ENCODE measurements at regions not wholly inside any gene's neighbourhood (a gene's known extent, or its start where the extent isn't known, plus 50 kb on each side); places are given as distances from the start of the nearest gene placed in this dataset.

DNA sequence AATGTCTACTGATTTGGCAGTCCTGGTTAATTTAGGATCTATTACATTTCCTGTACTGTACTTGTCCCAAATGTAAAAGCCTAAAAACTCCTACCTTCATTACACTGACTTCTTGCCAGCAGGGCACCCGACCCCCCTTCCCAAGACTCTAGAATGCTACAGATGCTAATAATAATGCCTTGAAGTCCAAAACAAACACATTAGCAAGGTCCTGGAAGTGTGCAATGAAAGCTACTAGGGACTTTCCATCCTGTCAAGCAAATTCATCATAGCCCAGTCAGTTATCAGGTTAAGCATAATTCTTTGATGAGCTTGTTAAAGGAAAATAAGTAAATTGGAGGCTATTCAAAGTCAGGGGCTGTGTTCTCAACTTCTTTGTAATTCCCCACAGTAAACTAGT lies 115.3 kb upstream of the RBBP8 start:
- TF ChIP-seq RFX5 (IDR thresholded peaks at IDR 0.05; ENCODE audit: low read depth, low read length), result no peak
- TF ChIP-seq, protein P1, sequence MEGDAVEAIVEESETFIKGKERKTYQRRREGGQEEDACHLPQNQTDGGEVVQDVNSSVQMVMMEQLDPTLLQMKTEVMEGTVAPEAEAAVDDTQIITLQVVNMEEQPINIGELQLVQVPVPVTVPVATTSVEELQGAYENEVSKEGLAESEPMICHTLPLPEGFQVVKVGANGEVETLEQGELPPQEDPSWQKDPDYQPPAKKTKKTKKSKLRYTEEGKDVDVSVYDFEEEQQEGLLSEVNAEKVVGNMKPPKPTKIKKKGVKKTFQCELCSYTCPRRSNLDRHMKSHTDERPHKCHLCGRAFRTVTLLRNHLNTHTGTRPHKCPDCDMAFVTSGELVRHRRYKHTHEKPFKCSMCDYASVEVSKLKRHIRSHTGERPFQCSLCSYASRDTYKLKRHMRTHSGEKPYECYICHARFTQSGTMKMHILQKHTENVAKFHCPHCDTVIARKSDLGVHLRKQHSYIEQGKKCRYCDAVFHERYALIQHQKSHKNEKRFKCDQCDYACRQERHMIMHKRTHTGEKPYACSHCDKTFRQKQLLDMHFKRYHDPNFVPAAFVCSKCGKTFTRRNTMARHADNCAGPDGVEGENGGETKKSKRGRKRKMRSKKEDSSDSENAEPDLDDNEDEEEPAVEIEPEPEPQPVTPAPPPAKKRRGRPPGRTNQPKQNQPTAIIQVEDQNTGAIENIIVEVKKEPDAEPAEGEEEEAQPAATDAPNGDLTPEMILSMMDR (IDR thresholded peaks at IDR 0.05 in 2 of 3, conservative IDR thresholded peaks at IDR 0.05 in 1 of 3; ENCODE audit: control insufficient read depth in 2 of 3, extremely low read depth in 1 of 3, insufficient read depth in 1 of 3, low read depth in 3 of 3, low read length in 3 of 3), result no peak
- no peak for TF ChIP-seq RAD21 (IDR thresholded peaks at IDR 0.05; ENCODE audit: insufficient read depth, low read depth, low read length)
- TF ChIP-seq, protein P2, sequence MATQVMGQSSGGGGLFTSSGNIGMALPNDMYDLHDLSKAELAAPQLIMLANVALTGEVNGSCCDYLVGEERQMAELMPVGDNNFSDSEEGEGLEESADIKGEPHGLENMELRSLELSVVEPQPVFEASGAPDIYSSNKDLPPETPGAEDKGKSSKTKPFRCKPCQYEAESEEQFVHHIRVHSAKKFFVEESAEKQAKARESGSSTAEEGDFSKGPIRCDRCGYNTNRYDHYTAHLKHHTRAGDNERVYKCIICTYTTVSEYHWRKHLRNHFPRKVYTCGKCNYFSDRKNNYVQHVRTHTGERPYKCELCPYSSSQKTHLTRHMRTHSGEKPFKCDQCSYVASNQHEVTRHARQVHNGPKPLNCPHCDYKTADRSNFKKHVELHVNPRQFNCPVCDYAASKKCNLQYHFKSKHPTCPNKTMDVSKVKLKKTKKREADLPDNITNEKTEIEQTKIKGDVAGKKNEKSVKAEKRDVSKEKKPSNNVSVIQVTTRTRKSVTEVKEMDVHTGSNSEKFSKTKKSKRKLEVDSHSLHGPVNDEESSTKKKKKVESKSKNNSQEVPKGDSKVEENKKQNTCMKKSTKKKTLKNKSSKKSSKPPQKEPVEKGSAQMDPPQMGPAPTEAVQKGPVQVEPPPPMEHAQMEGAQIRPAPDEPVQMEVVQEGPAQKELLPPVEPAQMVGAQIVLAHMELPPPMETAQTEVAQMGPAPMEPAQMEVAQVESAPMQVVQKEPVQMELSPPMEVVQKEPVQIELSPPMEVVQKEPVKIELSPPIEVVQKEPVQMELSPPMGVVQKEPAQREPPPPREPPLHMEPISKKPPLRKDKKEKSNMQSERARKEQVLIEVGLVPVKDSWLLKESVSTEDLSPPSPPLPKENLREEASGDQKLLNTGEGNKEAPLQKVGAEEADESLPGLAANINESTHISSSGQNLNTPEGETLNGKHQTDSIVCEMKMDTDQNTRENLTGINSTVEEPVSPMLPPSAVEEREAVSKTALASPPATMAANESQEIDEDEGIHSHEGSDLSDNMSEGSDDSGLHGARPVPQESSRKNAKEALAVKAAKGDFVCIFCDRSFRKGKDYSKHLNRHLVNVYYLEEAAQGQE (IDR thresholded peaks at IDR 0.05; ENCODE audit: low read depth, low read length), result no peak
- no peak for TF ChIP-seq TAF1 (IDR thresholded peaks at IDR 0.05; ENCODE audit: borderline replicate concordance, low read depth, low read length)
- TF ChIP-seq CBX3 (IDR thresholded peaks at IDR 0.05; ENCODE audit: borderline replicate concordance, low read depth), result no peak
- TF ChIP-seq ZNF24 (IDR thresholded peaks at IDR 0.05), result no peak
- TF ChIP-seq BHLHE40 (IDR thresholded peaks at IDR 0.05; ENCODE audit: borderline replicate concordance in 1 of 2, low read depth in 2 of 2, low read length in 1 of 2), result no peak
- TF ChIP-seq SRF (IDR thresholded peaks at IDR 0.05; ENCODE audit: low read depth in 2 of 2, low read length in 2 of 2), result no peak
- TF ChIP-seq EP300 (IDR thresholded peaks at IDR 0.05; ENCODE audit: borderline replicate concordance in 1 of 2, control insufficient read depth in 1 of 2, low read depth in 2 of 2, low read length in 2 of 2), result no peak

Measured in GM12878 (cell line).